WTC11 (cell line): ENCODE measurements at regions not wholly inside any gene's neighbourhood (a gene's known extent, or its start where the extent isn't known, plus 50 kb on each side); places are given as distances from the start of the nearest gene placed in this dataset.

Experiments
- ATAC-seq: fragments of 200-7000 bp; cut with Tn5 transposase; 2 replicates; pipeline ENCODE4 v1.10.0; 2021; ENCODE audit warnings: mild to moderate bottlenecking, moderate library complexity
- CTCF ChIA-PET: fragments of 300-600 bp; sonication (Branson Sonifier 250); formaldehyde crosslinking; loops from one replicate; lab custom pipeline; 2021; ENCODE audit warnings: antibody characterized with exemption; lab: Charles Lee
- POLR2A ChIA-PET: fragments of 350-600 bp; sonication (Branson Sonifier 250); formaldehyde crosslinking; loops from one replicate; lab custom pipeline; 2021; ENCODE audit warnings: antibody characterized with exemption; lab: Charles Lee
- DNase-seq: peaks from one replicate; pipeline ENCODE4 v3.0.0; 2021; ENCODE audit warnings: low spot score
- H3K27ac Mint-ChIP-seq: 2 replicates; pipeline ENCODE4 v1.8.0; 2021; ENCODE audit warnings: mixed read lengths
- H3K27me3 Mint-ChIP-seq: 2 replicates; pipeline ENCODE4 v1.8.0; 2021; ENCODE audit warnings: low read depth, mild to moderate bottlenecking, moderate library complexity, mixed read lengths
- H3K36me3 Mint-ChIP-seq: 2 replicates; pipeline ENCODE4 v1.8.0; 2021; ENCODE audit warnings: mixed read lengths
- H3K4me1 Mint-ChIP-seq: 2 replicates; pipeline ENCODE4 v1.8.0; 2022; ENCODE audit warnings: mixed read lengths
- H3K4me3 Mint-ChIP-seq: 2 replicates; pipeline ENCODE4 v1.8.0; 2021; ENCODE audit warnings: mild to moderate bottlenecking, moderate library complexity, mixed read lengths
- H3K9me3 Mint-ChIP-seq: 2 replicates; pipeline ENCODE4 v1.8.0; 2021; ENCODE audit warnings: mixed read lengths
- ARID4B ChIP-seq: sonication (generic); formaldehyde crosslinking; IDR thresholded peaks from 2 replicates; pipeline ENCODE4 v1.8.0; 2023; ENCODE audit warnings: missing genetic modification reagents, mild to moderate bottlenecking, borderline replicate concordance
- CDX4 ChIP-seq: fragments of 250-450 bp; sonication (Bioruptor Pico); IDR thresholded peaks from 2 replicates; pipeline ENCODE4 v1.9.0; 2021; ENCODE audit warnings: moderate library complexity, mild to moderate bottlenecking, inconsistent platforms, borderline replicate concordance
- E2F4 ChIP-seq: sonication (generic); formaldehyde crosslinking; IDR thresholded peaks from 2 replicates; pipeline ENCODE4 v1.8.1; 2022; ENCODE audit warnings: low read depth, mild to moderate bottlenecking, moderate library complexity, missing genetic modification reagents, borderline replicate concordance
- ESRRA ChIP-seq: sonication (generic); formaldehyde crosslinking; IDR thresholded peaks from 2 replicates; pipeline ENCODE4 v1.8.1; 2022; ENCODE audit warnings: mild to moderate bottlenecking, missing genetic modification reagents, borderline replicate concordance
- GTF2I ChIP-seq: fragments of 250-450 bp; sonication (Bioruptor Pico); conservative IDR thresholded peaks from 2 replicates; pipeline ENCODE4 v1.4.0; 2021; ENCODE audit warnings: mild to moderate bottlenecking
- JUN ChIP-seq: sonication (generic); formaldehyde crosslinking; IDR thresholded peaks from 2 replicates; pipeline ENCODE4 v1.8.0; 2023; ENCODE audit warnings: mild to moderate bottlenecking, missing genetic modification reagents
- MAX ChIP-seq: sonication (generic); formaldehyde crosslinking; IDR thresholded peaks from 2 replicates; pipeline ENCODE4 v1.8.0; 2022; ENCODE audit warnings: mild to moderate bottlenecking, missing genetic modification reagents
- MYBL2 ChIP-seq: sonication (generic); formaldehyde crosslinking; IDR thresholded peaks from 2 replicates; pipeline ENCODE4 v1.8.1; 2023; ENCODE audit warnings: mild to moderate bottlenecking, moderate library complexity, missing genetic modification reagents
- NR1H2 ChIP-seq: sonication (generic); formaldehyde crosslinking; IDR thresholded peaks from 2 replicates; pipeline ENCODE4 v1.9.0; 2021; ENCODE audit warnings: mild to moderate bottlenecking, moderate library complexity, missing genetic modification reagents
- PRDM15 ChIP-seq: sonication (generic); formaldehyde crosslinking; IDR thresholded peaks from 2 replicates; pipeline ENCODE4 v1.8.0; 2022; ENCODE audit warnings: missing genetic modification reagents
- PRRX2 ChIP-seq: fragments of 250-450 bp; sonication (Bioruptor Pico); IDR thresholded peaks from 2 replicates; pipeline ENCODE4 v1.8.0; 2021; ENCODE audit warnings: mild to moderate bottlenecking
- SP1 ChIP-seq: sonication (generic); formaldehyde crosslinking; conservative IDR thresholded peaks from 2 replicates; pipeline ENCODE4 v1.8.1; 2022; ENCODE audit warnings: missing genetic modification reagents
- TCF7 ChIP-seq: sonication (generic); formaldehyde crosslinking; IDR thresholded peaks from 2 replicates; pipeline ENCODE4 v1.8.0; 2022; ENCODE audit warnings: mild to moderate bottlenecking, low read depth, missing genetic modification reagents, moderate library complexity
- ZBTB21 ChIP-seq: sonication (generic); formaldehyde crosslinking; IDR thresholded peaks from 2 replicates; pipeline ENCODE4 v1.8.1; 2023; ENCODE audit warnings: mild to moderate bottlenecking, missing genetic modification reagents, borderline replicate concordance
- ZNF425 ChIP-seq: fragments of 250-450 bp; sonication (Bioruptor Pico); conservative IDR thresholded peaks from 2 replicates; pipeline ENCODE4 v1.9.0; 2021; ENCODE audit warnings: mild to moderate bottlenecking
- ZNF532 ChIP-seq: fragments of 250-450 bp; sonication (Bioruptor Pico); IDR thresholded peaks from 2 replicates; pipeline ENCODE4 v1.9.0; 2021; ENCODE audit warnings: mild to moderate bottlenecking, borderline replicate concordance

- H3K4me3 Mint-ChIP-seq: no peak overlapping the region
- no peaks in the 10 kb centered on the region for H3K27me3 Mint-ChIP-seq
- H3K4me1 Mint-ChIP-seq: peaks cover 16% of the 10 kb centered on the region
- POLR2A ChIA-PET: no interaction called here
- no peak overlapping the region for H3K27ac Mint-ChIP-seq
- DNase-seq: no peak
- H3K9me3 Mint-ChIP-seq: peaks cover 7% of the 10 kb centered on the region
- TF ChIP-seq ZNF532 (CRISPR knock-in tag) (no peak), SP1 (no peak), MAX (CRISPR knock-in tag) (no peak)
- TF ChIP-seq, all 79 proteins: peak for 0
- ATAC-seq: no peak
- CTCF ChIA-PET: no interaction called here
- peaks cover 2% of the 10 kb centered on the region; the same call in 1 of the 2 replicates for H3K36me3 Mint-ChIP-seq
Observed at GRCh38 chrX:99415470-99415869, 994.6 kb downstream of the PCDH19 start.

GRCh38 chrX:99413317-99413716 is 996.8 kb downstream of the PCDH19 start:
- H3K36me3 Mint-ChIP-seq: no peaks in the 10 kb centered on the region
- H3K4me1 Mint-ChIP-seq: peaks cover 16% of the 10 kb centered on the region
- H3K9me3 Mint-ChIP-seq: no peaks in the 10 kb centered on the region
- H3K27me3 Mint-ChIP-seq: no peaks in the 10 kb centered on the region
- ATAC-seq: no peak
- ChIA-PET CTCF (no interaction called here), POLR2A (no interaction called here)
- no peak overlapping the region for H3K27ac Mint-ChIP-seq
- DNase-seq: no peak
- H3K4me3 Mint-ChIP-seq: no peak overlapping the region
- TF ChIP-seq JUN: no peak
- TF ChIP-seq PRRX2 (CRISPR knock-in tag): no peak
- TF ChIP-seq ZNF425: no peak
- TF ChIP-seq GTF2I (CRISPR knock-in tag): no peak
- TF ChIP-seq ARID4B (CRISPR knock-in tag): no peak
- no peak for TF ChIP-seq E2F4 (CRISPR knock-in tag)
- TF ChIP-seq NR1H2 (CRISPR knock-in tag): no peak
- TF ChIP-seq MYBL2 (CRISPR knock-in tag): no peak
- TF ChIP-seq ZBTB21 (CRISPR knock-in tag): no peak
- TF ChIP-seq CDX4 (CRISPR knock-in tag): no peak
- no peak for TF ChIP-seq ESRRA
- no peak for TF ChIP-seq PRDM15 (CRISPR knock-in tag)
- no peak for TF ChIP-seq TCF7 (CRISPR knock-in tag)
